ENCODE measurements at regions not wholly inside any gene's neighbourhood (a gene's known extent, or its start where the extent isn't known, plus 50 kb on each side); places are given as distances from the start of the nearest gene placed in this dataset.

DNA sequence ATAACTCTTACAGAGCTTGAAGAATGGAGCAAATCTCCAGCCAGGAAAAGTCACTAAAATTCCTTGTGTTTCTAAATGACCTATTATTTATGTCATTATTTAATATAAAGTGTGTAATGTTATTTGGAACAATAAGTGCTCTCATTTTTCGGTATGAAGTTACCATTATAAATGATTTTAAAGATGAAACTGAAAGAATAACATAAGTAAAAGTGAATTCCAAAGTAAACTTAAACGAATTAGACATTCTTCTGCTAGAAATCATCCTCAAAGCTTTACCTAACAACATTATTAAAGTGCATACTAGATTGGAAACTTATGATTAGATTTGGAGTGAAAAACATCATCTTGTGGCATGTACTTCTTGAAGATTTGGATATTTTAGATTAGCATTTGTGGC, 897.2 kb upstream of the CDH2 start:
- DNase-seq (ENCODE audit: low read depth), result no peak

DNA sequence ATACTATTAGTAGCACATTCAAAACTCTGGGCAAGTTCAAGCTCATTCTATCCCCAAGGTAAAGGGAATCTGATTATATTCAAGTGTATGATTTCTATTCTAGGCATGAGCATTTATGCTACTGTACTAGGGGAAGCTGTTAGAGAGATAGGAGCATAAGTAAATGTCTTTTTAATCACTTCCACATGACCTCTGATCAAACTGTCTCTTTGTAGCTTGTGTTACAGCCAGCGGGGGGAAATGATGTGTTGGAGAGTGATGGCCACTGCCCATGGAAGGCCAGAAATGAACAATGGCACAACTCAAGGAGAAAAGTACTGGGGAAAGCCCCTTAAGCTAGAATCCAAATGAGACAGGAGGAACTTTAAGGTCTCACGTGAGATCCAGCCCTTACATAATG, 894.9 kb upstream of the CDH2 start:
- DNase-seq (ENCODE audit: low read depth), result no peak

DNA sequence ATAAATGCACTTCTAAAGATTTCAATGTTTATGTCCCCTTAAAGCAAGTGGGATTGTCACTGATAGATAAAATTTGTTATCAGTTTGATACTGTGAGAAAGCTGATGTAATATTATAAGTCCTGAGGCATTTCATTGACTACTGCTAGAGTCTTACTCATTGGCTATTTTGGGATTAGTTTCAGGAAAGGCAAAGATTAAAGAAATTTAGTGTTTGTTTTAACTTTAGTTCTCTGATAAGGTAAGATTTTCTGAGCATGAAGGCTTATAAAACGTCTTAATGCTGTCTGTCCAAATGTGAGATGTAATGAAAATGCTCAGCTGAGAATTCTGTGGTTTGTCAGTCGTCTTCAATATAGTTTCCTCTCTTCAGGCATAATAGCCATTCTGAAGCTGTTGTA, 886.4 kb upstream of the CDH2 start:
- DNase-seq (ENCODE audit: low read depth), result no peak

DNA sequence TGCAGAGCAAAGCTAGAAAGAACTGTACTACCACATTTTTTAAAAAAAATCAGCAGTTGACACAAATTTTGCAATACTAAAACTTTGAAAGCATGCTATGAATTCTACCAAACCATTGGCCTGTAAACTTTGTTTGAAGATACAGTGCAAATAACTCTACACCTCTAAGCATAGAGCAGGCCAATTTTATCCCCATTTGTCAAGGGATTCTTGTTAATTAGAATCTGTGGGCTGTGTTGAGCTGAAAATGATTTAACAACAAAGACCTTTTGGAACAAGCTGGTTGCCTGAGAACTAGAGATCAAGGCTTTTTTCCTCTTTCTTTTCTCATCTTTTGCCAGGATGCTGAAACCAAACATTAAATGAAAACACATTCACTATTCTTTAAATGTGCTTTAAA, 886.0 kb upstream of the CDH2 start:
- no peak for DNase-seq (ENCODE audit: low read depth)

DNA sequence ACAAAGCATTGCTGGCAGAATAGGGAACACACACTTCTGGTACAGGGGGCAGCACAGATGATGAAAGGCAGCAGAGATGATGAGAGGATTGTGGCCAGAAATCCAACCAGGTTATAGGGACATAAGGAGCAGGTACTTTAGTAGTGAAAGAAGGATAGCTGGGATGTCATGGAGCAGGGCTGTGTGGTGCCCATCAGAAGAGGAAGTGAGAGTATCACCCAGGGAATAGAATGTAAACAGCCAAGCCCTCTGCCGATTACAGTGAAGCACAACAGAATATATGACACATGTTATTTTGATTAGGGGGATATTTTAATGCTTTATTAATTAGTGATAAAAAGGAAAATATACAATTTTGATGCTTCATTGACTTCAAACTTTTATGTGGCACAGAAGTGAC, 883.4 kb upstream of the CDH2 start:
- no peak for DNase-seq (ENCODE audit: low read depth)

DNA sequence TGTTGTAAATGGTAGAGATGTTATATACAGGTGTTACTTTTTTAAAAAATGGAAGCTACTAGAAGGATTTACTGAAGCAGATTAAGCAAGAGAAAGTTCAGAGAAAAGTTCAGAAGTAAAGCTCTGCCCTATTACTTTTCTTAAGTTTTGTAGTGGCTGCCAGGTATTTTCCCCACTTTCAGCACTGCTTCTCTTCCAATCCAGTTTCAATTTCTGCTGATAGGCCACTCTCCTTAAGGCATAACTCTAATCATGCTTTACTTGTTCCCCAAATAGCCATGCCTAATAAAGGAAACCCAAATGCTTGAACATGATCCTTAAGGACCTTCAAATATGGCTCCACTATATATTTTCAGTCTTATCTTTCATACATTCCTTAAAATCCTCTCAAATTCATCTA, 880.8 kb upstream of the CDH2 start:
- no peak for DNase-seq (ENCODE audit: low read depth)

DNA sequence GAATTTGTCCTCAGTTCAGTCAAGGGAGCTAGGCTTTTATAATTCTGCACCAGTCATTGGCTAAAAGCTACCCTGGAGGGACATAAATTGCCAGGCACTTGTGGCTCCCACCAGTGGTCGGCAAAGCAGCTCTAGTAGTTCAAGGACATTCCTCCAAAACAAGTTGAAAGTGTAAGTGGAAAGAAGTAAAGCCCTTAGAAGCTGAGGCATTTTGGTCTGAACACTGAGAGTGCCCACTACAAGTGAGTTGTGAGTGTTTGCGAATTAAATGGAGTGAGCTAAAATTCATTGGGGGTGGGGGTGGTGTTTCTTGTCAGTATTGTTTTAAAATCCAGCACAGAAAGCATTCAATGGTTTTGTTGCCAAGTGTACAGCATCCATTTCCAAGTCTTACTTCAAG, 879.9 kb upstream of the CDH2 start:
- no peak for DNase-seq (ENCODE audit: low read depth)

DNA sequence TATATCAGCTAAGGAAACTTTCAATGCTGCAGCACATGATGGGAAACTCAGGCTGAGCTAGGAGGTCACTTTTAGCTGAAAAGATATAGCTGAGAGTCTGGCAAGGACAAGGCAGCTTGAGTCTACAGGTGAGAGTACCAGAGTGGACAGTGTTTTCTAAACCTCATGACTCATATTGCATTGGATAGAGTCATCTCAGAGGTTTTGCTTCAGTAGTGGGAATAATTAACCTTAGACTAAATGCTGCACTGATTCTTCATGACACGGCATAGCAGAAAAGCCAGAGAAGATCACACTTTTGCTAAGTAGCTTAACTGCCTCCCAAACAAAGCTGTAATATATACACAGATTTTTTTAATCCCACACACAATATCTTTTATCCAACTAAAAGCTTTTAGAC, 865.0 kb upstream of the CDH2 start:
- no peak for DNase-seq (ENCODE audit: low read depth)

DNA sequence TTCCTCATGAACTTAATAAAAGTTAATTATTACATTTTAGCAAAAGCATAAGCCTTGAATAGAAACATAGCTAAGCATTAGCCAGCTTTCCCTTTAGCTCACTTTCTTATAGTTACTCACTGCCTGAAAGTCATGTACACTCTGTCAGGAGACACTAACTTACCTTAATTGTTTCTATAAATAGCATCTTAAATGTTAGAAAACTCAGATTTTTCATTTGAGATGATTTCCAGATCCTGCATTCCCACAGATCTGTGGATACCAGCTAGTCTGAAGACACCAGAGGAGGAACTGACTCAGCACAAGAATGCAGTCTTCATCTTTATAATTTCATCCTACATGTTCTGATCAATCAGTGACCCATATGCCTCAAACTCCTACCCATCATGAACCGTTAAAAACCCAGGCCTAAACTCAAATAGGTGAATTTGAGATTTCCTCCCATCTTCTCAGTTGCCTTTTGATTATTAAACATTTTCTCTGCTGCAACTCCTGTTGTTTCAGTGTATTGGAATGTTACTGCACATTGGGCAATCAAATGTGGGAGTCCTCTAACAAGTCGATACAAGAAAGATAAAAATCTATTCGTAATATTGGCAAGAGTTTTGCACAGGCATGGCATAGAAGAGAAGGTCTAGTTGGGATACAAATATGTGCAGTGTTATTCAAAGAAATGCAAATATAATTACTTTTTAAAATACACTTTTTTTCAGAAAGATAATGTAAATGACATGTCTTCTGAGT, 857.4 kb upstream of the CDH2 start:
- DNase-seq (ENCODE audit: low read depth), result no peak

DNA sequence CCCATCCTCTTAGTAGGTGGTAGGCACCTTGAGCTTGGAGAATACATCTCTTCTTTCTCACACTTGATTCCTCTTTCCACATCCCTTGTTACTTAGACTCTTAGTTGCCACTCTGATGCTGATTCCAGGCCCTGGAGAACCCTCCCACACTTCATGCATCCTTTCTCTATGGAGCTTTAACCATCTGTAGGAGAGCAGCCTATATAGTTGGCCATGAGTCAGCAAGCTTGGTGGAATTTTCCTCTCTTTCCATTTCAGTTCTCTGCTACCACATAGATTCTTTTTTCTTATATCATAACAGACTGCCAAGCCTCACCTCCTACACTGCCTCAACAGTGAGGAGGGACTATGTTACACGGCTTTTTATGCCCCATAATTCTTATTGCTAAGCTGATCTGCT, 851.6 kb upstream of the CDH2 start:
- DNase-seq (ENCODE audit: low read depth), result no peak

DNA sequence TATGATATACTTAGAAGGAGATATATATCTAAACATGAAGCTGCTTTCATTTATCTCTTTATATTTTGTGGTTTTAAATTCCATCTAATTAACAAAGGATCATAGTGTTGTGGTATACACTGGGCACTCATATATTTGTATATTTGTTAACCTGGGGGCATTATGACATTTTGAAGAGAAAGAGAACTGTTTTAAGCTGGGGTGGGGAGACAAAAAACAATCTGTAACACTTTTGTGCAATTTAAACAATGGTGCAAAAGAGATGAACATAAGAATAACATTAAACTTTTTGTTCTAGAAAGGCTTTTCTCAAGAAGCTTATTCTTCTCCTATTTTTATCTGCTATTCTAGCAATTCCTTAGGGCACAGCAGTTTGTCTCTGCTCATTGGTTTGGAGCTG, 842.0 kb upstream of the CDH2 start:
- no peak for DNase-seq (ENCODE audit: low read depth)

DNA sequence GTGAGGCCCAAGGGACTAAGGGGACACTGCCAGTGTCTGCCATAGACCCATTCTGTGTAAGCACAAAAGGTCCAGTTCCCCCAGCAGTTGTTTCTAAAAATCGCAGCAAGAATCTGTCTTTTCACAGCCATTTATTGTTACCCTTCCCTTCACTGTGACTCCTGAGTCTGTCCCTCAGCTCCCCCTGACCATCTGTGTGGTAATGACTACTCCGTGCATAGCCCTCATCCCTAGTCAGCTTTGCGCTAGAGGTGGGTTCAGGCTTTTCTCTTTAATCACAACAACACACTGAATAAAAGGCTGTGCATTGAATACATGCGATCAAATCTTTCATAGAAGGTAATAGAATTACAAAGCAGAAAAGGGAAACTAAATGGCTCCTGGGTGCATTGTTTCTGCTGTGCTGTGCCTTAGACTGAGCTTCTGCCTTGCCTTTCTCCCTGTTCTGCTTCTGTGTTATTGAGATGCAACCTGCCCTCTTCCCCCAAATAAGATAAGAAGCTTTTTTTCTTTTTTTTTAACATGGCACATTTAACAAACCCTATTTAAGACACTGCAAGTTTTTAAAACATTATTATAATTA, 836.0 kb upstream of the CDH2 start:
- DNase-seq (ENCODE audit: low read depth), result no peak

DNA sequence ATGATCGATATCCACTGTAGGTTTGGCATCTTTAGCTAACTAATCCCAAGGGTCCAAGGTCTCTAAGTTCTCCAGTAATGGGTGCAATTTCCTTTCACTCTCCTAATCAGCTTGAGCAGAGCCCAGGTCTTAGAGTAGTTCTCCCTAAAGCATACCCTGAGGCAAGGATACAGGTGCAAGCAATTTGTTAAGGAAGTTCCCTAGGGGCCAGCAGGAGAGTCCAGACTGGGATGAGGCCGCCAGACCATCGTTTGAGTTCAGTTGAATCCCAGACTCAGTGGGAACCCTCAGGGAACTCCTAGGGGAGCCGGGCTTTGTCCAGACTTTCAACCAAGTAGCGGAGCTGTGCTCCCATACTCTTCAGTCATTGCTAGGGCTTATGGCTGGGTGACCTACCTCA, 835.4 kb upstream of the CDH2 start:
- DNase-seq (ENCODE audit: low read depth), result no peak

DNA sequence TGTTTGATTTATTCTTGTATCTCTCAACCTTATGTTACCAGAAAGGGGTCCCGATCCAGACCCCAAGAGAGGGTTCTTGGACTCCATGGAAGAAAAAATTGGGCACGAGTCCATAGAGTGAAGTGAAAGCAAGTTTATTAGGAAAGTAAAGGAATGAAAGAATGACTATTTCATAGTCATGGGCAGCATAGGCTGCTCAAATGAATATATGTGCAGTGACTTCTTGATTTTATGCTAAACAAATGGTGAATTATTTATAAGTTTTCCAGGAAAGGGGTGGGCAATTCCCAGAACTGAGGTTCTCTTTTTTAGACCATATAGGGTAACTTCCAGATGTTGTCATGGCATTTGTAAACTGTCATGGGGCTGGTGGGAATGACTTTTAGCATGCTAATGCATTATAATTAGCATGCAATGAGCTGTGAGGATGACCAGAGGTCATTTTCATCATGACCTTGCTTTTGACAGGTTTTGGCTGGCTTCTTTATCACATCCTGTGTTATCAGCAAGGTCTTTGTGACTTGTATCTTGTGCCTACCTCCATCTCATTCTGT, 832.4 kb upstream of the CDH2 start:
- DNase-seq (ENCODE audit: low read depth), result no peak

DNA sequence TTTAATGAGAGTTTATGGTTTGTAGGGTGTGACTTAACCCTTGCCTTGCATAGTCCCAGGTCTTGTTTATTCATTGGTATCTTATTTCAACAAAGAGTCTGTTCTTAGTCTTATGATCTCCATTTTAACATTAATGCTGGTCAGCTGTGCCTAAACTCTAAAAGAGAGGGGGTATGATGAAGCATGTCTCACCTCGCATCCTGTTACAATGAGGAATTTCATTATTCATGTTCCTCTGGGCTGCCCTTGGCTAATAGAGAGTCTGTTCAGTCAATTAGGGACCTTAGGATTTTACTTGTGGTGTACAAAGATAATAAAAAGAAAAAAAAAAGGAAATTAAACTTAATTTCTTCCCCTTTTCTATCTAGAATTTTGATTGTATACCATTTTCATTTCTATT, 831.9 kb upstream of the CDH2 start:
- DNase-seq (ENCODE audit: low read depth), result no peak

DNA sequence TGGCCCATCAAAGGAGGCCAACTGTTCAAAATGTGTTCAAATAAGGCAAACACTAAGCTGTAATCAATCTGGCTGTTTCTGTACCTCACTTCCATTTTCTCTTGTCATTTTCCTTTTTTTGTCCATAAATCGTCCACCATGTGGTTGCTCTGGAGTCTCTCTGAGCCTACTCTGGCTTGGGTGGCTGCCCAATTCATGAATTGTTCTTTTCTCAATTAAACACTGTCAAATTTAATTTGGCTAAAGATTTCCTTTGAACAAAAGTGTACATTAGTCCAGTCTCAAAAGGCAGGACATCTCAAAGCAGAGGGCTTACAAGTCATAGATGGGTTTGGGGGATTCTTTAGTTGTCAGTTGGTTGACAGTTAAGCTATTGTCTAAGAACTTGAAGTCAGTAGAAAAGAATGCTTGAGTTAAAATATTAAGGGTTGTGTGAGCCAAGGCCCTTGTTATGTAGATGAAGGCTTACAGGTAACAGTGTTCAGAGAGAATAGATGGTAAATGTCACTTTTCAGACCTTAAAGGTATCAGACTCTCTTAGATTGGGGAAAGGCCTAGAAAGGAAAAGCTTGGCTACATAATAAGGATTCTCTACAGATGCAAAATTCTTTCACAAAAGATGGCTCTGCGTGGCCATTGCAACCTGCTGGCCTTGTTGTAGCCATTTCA, 831.2 kb upstream of the CDH2 start:
- DNase-seq (ENCODE audit: low read depth), result no peak

DNA sequence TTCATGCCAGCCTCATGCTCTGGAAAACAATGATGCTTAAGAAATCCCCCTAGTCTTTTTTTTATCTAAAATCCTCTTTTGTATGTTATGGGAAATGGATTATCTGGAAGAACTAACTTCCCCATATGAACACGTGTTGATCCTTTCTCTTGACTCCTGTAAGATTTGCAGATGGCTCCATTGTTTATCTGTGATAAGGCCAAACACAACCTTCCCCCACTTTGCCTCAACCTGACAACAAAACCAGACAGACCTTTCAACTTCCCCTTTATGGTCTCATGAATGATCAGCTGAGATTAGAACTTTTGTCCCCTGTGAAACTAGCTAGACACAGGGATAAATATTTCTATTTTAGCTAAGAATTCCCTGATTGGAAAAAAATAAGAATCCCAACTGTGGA, 828.0 kb upstream of the CDH2 start:
- no peak for DNase-seq (ENCODE audit: low read depth)

DNA sequence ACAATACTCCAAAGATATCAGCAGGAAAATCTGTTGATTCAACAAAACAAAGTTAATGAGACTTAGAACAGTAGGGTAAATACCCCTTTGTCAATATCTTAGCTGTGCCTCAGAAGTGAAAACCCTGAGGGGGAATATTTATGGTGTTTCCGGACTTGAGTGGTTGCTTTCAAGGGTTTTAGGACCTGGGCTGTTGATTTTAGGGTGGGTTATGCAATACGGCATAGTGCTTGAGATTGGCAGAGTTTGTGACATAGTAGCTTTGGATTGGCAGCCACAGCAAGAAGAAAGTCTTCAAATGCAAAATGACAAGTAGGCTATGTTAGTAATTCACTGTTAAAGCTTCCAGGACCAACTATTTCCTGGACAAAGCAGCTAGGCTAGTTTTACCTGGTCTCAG, 826.3 kb upstream of the CDH2 start:
- no peak for DNase-seq (ENCODE audit: low read depth)

DNA sequence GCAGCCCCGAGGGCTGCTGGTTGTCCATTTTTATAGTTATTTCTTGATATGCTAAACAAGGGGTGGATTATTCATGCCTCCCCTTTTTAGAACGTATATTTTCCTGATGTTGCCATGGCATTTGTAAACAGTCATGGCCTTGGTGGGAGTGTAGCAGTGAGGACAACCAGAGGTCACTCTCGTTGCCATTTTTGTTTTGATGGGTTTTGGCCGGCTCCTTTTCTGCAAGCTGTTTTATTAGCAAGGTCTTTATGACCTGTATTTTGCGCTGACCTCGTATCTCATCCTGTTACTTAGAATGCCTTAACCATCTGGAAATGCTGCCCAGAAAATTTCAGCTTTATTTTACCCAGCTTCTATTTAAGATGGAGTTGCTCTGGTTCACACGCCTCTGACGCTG, 825.8 kb upstream of the CDH2 start:
- no peak for DNase-seq (ENCODE audit: low read depth)

DNA sequence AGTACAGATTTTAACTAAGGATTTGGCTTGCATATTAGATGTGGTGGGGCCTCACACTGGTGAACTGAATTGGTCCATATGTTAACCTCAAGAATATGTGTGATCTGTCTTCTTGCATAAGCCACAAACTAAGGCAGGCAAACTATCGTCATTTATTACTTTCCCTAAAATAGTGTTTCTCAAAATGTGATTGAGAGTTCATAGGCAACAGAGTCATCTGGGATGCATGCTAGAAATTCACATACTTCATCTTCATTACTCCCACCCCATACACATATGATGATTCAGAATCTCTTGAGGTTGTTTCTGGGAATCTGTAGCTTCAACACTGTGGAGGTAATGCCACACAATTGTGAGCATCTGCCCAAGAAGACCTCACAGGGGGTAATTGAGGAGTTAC, 822.8 kb upstream of the CDH2 start:
- no peak for DNase-seq (ENCODE audit: low read depth)

DNA sequence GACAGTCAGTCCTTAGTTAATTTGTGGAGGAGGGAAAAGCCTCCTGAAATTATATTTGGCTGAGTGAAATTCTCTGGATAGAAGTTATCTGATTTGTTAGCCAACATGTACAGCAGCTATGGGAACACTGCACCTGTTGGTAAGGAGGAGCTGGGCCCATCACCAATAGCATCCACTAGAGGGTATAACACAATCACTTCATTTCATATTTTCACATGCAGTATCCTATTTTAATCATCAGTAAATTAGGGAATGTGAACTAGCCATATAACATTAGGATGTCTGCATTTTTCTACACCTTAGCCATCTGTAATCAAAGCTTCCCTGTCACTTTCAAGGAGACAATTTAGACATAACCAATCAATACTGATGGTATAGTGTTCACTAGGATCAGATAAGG, 818.4 kb upstream of the CDH2 start:
- DNase-seq (ENCODE audit: low read depth), result no peak

DNA sequence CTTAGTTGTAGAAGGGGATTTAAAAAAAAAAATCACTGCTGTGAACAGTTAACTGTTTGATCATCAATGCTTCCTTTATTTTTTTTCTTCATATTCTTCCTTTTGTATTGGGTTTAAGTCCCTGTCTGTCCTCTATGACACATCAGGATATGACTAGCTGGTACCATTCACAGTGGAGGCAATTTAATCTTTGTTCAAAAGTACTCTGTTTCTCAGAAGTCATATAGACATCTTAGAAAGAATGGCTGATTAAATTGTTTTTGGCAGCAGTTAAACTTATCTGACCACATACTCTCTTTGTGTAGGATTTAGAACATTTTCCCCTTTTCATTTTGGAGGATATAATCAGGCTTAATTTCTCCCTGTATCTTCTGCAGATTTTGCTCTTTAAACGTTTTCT, 807.8 kb upstream of the CDH2 start:
- no peak for DNase-seq (ENCODE audit: low read depth)

DNA sequence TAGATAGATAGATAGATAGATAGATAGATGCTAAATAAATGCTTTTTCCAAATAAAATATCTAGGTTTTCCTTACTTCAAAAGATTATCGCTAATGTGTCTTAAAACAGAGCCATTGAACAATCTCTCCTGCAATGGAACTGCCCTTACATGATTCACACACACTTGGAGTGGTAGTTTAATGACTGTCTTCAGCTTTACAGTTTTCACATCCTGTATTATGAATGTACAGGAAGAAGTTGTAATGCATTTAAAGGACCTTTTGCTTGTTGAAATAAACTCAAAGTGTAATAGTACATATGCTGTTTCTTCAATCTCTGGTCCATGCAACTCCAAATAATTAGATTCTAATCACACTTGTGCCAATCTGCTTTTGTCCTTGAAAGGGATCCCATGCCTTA, 797.6 kb upstream of the CDH2 start:
- DNase-seq (ENCODE audit: low read depth), result no peak

DNA sequence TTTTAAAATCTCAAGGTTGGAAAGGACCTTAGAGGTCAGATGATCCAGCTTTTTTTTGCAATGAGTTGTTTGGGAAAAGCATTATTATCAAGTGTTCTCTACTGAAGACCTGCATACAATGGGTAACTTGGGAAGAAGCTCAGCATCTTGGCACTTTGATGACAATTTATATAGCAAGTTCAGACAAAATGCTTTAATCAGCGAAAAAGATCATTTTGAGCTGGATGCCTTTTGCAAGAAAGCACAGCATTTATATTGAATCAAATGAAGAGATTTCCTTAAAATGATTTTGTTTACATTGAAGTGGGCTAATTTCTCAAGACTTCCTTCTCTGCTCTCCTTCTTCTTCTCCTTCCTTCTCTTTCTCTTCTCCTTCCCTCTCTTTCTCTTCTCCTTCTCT, 796.4 kb upstream of the CDH2 start:
- no peak for DNase-seq (ENCODE audit: low read depth)
